ENCODE measurements at regions not wholly inside any gene's neighbourhood (a gene's known extent, or its start where the extent isn't known, plus 50 kb on each side); places are given as distances from the start of the nearest gene placed in this dataset.

DNA sequence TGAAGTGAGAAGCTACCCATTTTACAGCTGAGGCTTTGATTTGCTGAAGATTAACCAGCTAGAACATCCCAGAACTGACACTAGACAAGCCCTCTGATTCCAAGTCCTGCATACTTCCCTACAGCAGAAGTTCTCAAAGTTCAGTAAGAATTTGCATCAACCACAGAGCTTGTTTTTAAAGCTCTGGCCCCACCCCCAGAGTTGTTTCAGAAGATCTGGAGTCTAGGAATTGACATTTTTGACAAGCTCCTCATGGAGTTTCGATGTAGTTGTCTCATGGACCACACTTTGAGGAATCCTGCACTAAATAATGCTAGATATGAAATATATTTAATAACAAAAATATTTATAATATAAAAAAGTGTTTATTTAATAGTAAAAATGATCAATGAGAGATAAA is 120.3 kb upstream of the ADAMTS18 start:
- no peak for DNase-seq (ENCODE audit: low read depth)

DNA sequence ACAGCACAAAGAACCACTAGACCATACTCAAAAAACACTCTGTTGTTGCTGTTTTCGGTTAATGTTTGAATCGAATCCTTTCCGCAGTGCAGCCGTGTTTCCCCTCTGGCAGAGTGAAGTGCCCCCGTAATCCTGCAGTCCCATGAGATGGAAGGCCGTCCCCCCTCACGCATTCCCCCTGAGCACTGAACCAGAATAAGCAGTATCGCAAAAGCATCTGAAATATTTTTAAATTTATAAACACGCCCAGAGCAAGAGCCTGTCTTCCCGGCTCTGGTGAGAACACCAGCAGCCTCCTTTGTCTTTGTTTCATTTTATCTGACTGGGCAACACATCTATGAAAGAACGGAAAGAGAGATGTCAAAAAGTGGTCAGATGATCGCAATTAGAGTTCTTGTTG is 121.0 kb upstream of the ADAMTS18 start:
- DNase-seq (ENCODE audit: low read depth), result no peak

DNA sequence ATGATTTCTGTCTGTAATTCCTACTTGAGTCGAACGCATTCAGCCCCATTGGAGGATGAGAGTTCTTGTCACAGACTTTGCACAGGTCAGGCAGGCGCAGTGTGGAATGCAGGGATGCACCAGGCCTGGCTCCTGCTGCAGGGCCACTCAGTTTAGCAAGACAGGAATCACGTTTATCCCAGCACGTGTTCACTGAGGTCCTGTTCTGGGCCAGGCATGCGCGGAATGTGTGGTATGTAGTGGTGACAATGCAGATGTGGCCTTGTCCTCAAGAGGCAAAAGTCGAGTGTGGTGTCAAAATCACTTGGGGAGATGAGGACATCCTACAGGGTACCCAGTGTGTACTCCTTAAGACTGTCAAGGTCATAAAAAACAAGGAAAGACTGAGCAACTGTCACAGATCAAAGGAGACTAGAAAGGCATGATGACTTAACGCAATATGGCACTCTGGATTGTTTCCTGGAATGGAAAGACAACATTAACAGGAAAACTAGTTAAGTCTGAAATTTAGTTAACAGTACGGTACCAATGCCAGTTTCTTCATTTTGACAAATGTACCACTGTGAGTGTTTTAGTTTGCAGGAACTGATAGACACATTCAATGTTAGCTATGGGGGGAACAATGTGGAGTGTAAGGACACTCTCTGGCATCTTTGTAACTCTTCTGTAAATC is 121.5 kb upstream of the ADAMTS18 start:
- DNase-seq (ENCODE audit: low read depth), result no peak

DNA sequence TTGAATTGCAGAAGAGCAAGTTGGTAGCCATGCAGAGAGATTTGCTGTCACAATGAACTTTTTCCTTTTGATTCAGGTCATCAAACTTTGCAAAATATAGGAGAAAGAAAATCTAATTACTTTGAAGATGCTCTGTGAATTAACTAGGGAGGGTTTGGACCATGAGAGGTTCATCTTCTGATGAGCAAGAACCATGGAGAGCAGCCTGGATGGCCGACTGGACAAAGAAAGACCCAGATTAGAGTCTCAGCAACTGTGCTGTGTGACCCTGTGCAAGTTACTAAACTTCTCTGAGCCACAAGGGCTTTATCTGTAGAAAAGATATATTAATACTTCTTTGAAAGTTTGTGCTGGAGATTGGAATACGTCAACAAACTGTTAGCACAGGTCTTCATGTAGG is 122.6 kb upstream of the ADAMTS18 start:
- DNase-seq (ENCODE audit: low read depth), result no peak

DNA sequence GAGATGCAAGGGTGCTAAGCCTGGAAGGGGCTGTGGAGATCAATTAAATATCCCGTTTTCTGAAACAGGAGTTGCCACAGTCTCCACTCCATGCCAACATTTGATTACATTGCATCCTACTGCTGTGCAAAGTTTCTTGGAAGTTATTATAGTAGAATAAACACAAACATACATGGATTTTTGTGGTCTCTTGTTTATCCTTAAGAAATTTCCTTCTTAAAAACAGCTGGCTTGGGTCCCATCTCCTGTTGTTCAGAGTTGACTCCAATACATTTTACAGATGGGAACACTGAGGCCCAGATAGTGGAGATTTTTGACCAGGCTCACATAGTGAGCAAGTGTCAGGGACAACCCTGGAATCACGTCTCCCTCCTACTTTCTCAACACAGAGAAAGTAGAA is 124.0 kb upstream of the ADAMTS18 start:
- DNase-seq (ENCODE audit: low read depth), result no peak

DNA sequence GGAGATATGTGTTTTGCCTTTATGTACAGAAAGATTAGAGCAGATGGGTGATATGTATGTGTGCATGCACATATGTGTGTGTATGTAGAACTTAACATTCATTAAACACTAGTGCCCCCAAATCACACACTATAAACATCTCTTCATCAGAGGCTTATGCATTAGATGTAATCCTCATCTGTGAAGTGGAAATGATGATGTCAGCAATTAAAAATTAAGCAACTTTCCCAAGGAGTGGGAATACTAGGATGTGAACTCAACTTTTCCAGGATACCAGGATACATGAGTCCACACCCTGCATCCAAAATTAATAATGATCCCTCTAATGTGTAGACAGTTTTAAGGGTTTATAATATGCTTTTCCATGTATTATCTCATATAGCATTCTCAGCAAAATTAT is 127.7 kb upstream of the ADAMTS18 start:
- no peak for DNase-seq (ENCODE audit: low read depth)

DNA sequence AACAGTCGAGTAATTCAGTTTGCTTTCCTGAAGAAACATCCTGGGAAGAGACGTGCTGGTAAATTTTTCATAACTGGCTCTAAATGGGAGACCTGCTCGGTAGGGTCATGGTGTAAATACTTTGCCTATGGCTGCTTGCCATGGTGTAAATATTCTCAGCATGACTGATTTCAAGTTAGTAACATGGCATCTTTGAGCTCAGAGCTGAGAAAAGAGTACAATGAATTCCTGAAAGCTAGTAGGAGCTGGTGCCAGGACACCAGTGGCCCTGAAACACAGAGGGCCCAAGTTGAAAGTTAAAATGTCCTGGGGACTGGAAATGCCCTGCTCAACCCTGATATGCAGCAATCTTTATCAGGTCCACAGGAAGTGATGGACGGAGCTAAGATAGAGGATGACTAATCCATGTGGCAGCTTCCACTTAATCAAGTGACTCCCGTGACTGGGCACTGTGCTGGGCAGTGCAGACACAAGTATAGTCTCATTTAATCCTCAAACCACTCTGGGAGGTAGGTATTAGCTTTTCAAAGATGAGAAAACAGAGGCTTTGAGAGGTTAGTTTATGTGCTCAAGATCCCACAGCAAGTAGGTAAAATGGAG is 130.1 kb upstream of the ADAMTS18 start:
- DNase-seq (ENCODE audit: low read depth), result no peak

DNA sequence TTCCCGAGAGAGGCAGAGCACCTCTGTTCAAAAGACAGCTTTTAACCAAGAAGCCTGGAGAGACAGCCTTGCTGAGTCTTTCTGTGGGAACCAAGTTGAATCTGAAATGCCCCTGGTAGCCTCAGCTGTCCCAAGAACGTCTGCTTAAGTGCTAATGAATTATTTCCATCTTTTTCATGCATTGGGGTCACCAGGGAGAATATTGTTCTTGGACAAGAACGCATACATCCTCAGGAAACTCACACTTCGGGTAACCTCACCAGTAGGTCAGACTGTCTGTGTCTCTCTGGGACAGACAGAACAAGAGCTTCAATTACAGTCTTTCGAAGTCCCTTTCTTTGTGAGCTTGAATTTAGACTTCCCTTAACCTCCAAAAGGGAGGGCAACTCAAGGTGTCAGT is 134.6 kb upstream of the ADAMTS18 start:
- DNase-seq (ENCODE audit: low read depth), result no peak

DNA sequence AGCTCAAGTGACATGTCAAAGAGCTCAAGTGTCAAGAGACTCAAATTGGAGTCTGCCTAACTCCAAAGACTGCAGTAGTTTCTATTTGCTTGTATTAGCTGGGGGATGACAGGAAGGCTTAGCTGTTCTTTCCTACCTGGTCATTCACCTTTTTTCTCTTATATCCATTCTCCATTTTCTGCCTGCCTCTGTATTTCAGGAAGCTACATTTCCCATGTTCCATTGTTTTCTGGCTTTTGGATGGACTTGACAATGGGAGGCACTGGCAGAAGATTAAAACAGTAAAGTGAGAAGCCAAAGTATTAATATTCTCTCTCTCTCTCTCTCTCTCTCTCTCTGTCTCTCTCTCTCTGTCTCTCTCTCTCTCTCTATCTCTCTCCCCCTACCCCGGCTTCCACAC is 135.7 kb upstream of the ADAMTS18 start:
- no peak for DNase-seq (ENCODE audit: low read depth)

DNA sequence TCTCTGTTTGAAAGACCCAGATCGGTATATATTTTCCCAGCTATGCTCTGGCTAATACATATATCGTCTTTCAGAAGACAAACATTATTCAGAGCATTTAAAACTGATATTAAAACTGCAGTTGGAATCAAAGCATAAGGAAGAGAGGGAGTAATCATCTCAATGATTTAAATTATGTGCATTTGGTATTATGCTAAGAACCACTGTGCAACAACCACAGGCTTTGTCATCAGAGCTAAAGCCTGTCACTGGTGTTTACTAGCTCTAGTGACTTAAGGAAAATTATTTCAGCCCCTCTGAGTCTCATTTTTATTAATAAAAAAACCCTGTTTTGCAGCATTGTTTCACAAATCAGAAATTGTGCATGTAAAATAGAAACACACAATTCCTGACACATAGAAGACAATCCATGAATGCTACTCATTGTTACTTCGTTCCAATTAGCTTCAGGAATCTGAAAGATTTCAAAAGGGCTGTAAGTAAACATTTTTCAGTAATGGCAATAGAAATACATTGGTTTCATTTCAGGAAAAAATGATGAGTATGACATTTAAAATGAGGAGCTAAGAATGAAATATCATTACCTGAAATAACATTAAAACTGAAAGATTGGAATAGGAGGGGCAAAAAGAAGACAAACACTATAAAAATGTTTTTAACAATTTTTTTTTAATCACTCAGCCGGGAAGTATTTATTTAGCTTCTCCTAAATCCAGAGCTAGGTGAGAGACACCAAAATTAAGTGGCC is 136.5 kb upstream of the ADAMTS18 start:
- no peak for DNase-seq (ENCODE audit: low read depth)

DNA sequence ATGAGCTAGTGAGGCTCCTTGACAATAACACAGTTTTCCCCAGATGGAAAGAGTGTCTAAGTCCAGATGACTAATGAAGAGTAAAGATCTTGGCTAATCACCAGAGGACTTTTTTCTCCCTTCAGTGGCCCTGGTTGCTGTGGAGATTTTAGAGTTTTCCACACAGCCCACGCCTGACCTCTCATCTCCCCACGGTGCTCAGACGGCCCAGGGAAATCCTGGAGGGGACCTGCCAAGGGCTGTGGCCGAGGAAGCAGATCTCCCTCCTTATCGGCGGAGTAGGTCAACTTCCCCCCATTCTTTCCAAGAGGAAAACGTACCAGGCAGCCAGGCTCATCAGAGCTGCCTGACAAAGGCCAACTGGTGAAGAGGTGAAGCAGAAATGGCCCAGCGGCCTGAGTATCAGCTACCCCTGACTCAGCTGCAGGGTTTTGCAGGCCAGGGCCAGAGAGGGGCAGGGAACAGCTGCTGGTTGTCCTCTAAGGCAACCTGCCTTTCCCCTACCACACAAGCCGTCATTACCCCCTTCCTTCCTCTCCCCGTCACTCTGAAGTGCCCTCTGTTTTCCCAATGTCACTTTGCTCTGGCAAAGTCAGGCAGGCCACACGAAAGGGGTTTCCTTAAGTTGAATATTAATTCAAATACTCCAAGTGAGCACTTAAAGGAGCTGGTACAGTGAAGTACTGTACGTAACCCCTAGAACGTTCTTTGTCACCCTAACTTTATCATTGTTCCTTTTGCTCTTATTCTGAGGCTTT is 140.2 kb upstream of the ADAMTS18 start:
- DNase-seq (ENCODE audit: low read depth), result no peak

DNA sequence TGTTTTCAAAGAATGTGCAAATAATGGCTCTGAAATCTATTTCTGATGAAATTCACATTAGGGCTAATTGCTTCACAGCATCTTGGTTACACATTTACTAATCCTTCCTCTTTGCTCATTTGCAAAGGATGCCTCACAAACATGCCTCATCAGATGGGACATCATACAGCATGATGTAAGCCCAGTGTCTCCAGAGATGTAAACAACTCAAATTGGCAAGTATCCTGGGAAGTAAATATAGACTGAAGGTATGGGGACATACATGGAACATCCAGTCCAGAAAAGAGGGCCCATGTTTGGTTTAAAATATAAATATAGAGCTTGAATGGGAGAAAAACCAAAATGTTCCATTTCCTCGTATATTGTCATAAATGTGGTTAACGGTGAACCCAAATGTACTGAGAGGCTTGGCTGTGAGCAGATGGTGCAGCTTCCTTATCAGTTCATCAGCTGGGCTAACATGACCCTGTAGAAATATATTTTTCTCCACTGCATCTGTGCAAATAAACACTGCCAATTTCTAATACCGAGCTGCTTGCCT is 142.9 kb upstream of the NUDT7 start:
- no peak for DNase-seq (ENCODE audit: low read depth)

DNA sequence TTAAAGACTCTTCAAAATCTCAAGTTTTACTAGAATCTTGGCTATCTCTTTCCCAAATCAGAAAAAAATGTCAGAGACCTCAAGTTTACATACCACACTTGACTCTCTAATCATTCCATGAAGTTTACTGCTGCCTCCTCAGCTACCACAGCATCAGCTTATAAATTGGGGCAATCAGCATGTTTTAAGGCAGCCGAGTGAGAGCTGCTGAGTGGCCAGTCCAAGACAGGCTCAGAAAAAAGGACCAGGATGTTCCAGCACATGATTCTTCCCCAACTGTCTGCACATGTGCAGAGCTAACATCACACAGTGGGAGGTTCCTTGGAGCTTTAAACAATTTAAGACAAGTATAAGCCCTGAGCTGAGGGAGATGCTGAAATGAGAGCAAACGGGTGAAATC is 140.6 kb upstream of the NUDT7 start:
- no peak for DNase-seq (ENCODE audit: low read depth)

DNA sequence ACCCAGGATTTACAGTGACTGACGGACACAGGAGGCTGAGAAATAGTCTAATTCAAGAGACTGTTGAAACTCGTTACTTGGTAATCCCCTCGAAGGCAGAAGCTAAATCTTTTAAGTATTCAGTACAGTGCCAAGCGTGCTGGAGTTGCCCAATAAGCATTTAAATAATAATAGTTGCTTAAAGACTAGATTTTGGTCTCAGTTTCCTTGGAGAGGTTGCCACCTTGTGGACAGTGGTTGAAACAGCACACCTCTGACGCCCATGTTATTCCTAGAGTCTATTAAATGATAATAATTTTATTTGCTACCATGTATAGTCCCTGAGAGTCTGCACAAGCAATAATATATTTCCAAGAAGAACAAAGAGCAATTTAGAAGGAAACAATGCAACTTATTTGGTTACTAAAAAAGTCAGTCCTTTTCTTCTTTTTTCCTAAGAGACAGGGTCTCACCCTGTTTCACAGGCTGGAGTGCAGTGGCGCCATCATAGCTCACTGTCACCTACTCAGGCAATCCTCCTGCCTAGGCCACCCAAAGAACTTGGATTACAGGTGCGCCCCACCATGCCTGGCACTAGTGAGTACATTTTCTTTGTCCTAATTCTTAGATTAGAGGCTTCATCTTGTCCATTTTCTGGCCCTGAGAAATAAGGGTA is 138.0 kb upstream of the NUDT7 start:
- peak; percentile 16 for DNase-seq (ENCODE audit: low read depth)

DNA sequence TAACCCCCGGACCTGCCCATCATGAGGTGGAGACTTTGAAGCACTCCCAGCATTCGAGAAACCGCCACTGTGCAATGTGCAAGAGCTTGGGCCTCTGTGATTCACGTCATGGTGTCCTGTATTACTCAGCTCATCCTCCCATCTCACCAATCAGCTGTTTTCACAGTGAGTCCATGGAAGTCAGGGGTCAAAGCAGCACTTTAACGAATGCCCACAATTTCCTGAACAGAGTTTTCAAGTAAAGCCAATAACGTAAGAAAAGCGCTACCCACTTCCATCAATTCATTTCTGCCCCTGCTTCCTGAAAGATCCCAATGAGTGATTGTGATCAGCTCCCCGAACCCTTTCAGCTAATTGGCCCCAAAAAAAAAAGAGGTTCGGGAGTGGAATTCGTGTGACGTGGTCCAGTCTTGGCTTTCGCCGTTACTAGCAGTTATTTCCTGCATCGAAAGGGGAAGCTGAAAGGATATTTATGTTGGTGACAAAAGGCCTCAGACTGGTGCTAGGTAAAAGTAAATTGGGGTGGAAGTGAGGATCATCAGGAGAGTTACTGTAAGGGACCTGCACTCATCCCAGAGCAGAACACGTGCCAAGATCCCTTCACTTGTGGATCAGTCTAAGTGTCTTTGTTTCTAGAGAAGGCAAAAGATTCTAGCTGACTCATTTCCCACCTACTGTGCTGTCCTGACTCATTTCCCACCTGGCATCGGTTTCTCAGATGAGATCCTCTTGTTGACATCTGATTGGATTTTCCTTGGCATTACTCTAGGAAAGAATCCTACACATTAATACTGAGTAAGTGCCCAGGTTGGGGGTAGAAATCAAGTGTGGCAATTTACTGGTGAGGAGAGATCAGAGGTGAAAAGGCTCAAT is 136.7 kb upstream of the NUDT7 start:
- no peak for DNase-seq (ENCODE audit: low read depth)

DNA sequence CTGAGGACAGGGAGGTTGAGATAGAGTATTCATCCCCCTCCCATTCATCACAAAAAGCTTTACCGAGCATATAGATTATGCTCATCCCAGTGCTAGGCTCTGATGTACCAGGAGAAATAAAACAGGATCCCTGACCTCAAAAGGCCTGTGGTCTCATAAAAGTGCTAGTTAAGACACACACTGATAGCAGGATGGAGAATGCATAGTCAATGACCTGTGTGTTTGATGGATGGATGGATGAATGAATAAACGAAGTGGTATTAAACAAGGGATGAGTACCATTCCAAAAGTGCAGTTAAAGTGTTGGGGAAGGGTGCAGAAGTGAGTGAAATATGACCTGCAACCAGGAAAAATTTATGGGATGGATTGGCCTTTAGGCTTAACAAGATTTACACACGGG is 133.9 kb upstream of the NUDT7 start:
- no peak for DNase-seq (ENCODE audit: low read depth)

DNA sequence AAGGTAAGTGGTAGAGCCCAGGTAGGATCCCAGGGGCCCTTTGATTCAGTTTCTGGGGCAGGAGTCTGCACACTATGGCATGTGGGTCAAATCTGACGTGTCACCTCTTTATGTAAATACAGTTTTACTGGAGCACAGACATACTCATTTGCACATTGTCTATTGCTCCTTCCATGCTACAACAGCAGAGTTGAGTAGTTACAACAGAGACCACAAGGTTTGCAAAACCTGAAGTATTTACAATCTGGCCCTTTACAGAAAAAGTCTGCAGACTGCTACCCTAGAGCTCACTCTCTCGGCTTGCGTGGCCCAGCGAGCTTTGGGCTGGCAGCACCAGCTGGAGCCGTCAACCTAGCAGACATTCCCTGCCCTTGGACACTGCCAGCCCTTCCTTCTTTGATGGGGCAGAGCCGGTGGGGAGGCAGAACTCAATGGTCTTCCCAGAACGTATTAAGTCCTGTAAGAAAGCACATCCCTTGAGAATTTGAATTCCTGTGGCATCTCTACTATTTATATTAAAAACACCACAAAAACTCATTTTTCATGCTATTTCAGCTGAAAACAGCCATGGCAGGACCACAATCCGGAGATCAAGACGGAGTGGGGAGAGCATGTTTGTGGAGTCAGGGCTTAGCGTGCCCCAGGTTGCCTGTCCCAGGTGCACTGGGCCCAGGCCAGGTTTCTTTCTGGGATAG is 133.1 kb upstream of the NUDT7 start:
- DNase-seq (ENCODE audit: low read depth), result no peak

DNA sequence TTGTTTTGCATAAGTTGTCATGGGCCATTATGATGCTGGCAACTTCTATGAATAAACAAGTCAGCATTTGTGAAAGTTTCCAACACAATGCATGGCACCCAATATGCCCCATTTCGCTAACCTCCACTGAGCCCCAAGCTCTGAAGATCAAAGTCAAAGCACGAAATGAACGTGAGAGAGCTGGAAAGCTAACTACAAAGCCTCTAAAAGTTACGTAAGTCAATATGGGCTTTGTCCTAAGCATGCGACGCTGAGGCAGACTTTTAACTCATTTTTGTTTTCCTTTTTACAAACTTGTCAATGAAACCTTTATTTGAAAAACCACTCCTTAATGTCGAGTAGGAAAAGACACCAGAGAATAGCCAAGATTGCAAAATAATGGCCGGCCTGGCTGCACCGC is 131.6 kb upstream of the NUDT7 start:
- DNase-seq (ENCODE audit: low read depth), result no peak

DNA sequence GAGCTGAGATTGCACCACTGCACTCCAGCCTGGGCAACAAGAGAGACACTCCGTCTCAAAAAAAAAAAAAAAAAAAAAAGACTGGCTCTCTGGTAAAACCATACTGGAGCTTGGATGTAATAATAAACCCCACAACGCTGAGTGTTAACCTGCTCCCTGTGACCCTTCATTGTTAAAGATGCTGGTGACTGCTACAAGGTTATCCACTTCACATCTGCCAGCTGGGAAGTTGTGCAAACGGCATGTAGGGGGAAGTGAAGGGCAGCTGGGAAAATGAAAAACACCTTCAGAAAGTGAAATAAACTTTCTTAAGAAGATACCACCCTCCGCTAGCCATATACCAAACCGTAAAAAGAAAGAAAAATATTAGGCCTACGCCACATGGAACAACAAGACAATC is 131.0 kb upstream of the NUDT7 start:
- no peak for DNase-seq (ENCODE audit: low read depth)

DNA sequence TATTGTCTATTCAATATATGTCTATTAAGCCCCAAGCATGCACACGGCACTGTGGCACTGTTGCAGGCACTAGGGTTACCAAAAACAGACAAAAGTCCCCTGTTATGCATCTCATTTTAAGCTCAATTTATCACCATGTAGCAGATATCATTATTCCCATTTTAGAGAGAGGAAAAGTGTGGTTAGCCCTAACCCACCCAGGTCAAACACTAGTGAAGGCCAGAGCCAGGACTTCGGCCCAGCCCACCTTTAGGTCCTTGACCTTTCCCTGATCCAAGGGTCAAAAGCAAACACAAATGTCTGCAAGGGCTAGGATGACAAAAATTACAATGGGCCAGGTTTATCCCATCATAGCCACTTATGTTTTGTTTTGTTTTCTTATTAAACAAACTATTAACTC is 130.3 kb upstream of the NUDT7 start:
- no peak for DNase-seq (ENCODE audit: low read depth)

Data from activated T-cell treated with anti-CD3 and anti-CD28 coated beads for 24 hours (primary cell).